GM23338 (cell line): ENCODE measurements at regions not wholly inside any gene's neighbourhood (a gene's known extent, or its start where the extent isn't known, plus 50 kb on each side); places are given as distances from the start of the nearest gene placed in this dataset.

Source experiments
- ATAC-seq: fragments of 200-7000 bp; cut with Tn5 transposase; 3 replicates; pipeline ENCODE4 v1.9.1; 2020
- DNase-seq: peaks from one replicate; pipeline ENCODE4 v3.0.0-alpha.2; 2015; ENCODE audit warnings: low spot score
- H2AFZ ChIP-seq: fragments of 200-600 bp; sonication (generic); 2 replicates; pipeline ENCODE4 v1.8.0; 2016; ENCODE audit warnings: antibody characterized with exemption, mild to moderate bottlenecking, moderate library complexity
- H3F3A ChIP-seq: fragments of 200-600 bp; sonication (generic); replicated peaks from 2 replicates; pipeline ENCODE4 v1.8.0; 2017; ENCODE audit warnings: antibody characterized with exemption, mixed run types, low read depth
- H3K27ac ChIP-seq: fragments of 200-600 bp; sonication (generic); 2 replicates; pipeline ENCODE4 v1.6.1; 2016; ENCODE audit warnings: low read depth
- H3K27me3 ChIP-seq: fragments of 200-600 bp; sonication (generic); 2 replicates; pipeline ENCODE4 v1.8.0; 2016; ENCODE audit warnings: mild to moderate bottlenecking, mixed run types, moderate library complexity; ENCODE audit not compliant: insufficient read depth
- H3K36me3 ChIP-seq: fragments of 200-600 bp; sonication (generic); 2 replicates; pipeline ENCODE4 v1.8.0; 2016; ENCODE audit warnings: mild to moderate bottlenecking; ENCODE audit not compliant: insufficient read depth
- H3K4me1 ChIP-seq: fragments of 200-600 bp; sonication (generic); 2 replicates; pipeline ENCODE4 v1.8.0; 2016; ENCODE audit warnings: mild to moderate bottlenecking, moderate library complexity; ENCODE audit not compliant: insufficient read depth
- H3K4me2 ChIP-seq: fragments of 200-600 bp; sonication (generic); 2 replicates; pipeline ENCODE4 v1.7.1; 2017; ENCODE audit warnings: mixed run types
- H3K4me3 ChIP-seq: fragments of 200-600 bp; sonication (generic); 2 replicates; pipeline ENCODE4 v1.6.1; 2016; ENCODE audit warnings: mixed run types
- H3K79me2 ChIP-seq: fragments of 200-600 bp; sonication (generic); replicated peaks from 2 replicates; pipeline ENCODE4 v1.8.0; 2017; ENCODE audit warnings: mild to moderate bottlenecking; ENCODE audit not compliant: insufficient read depth
- H3K9me2 ChIP-seq: fragments of 200-600 bp; sonication (generic); 2 replicates; pipeline ENCODE4 v1.8.0; 2017; ENCODE audit not compliant: insufficient read depth
- H4K20me1 ChIP-seq: fragments of 200-600 bp; sonication (generic); replicated peaks from 2 replicates; pipeline ENCODE4 v1.8.0; 2017; ENCODE audit warnings: mild to moderate bottlenecking; ENCODE audit not compliant: insufficient read depth
- H3K27ac Mint-ChIP-seq: 2 replicates; pipeline ENCODE4 v1.8.0; 2020; ENCODE audit warnings: inconsistent platforms, mild to moderate bottlenecking, moderate library complexity, mixed read lengths
- H3K27me3 Mint-ChIP-seq: 3 replicates; pipeline ENCODE4 v1.8.0; 2022; ENCODE audit warnings: low read depth, mild to moderate bottlenecking, moderate library complexity, mixed read lengths, inconsistent platforms; ENCODE audit not compliant: insufficient read depth, poor library complexity
- H3K36me3 Mint-ChIP-seq: 3 replicates; pipeline ENCODE4 v1.8.0; 2021; ENCODE audit warnings: low read depth, mild to moderate bottlenecking, inconsistent platforms, moderate library complexity, mixed read lengths
- H3K4me1 Mint-ChIP-seq: 3 replicates; pipeline ENCODE4 v1.8.0; 2020; ENCODE audit warnings: mild to moderate bottlenecking, inconsistent platforms, mixed read lengths
- H3K4me3 Mint-ChIP-seq: 3 replicates; pipeline ENCODE4 v1.8.0; 2021; ENCODE audit warnings: moderate library complexity, mild to moderate bottlenecking, inconsistent platforms, mixed read lengths
- H3K9me3 Mint-ChIP-seq: 3 replicates; pipeline ENCODE4 v1.8.0; 2020; ENCODE audit warnings: moderate library complexity, mild to moderate bottlenecking, inconsistent platforms, mixed read lengths
- ETS1 ChIP-seq: IDR thresholded peaks from 2 replicates; pipeline ENCODE4 v1.6.1; 2016; ENCODE audit warnings: antibody characterized with exemption
- JUNB ChIP-seq: IDR thresholded peaks from one replicate; pipeline ENCODE4 v1.6.1; 2016; ENCODE audit warnings: antibody characterized with exemption; ENCODE audit not compliant: unreplicated experiment
- NANOG ChIP-seq: IDR thresholded peaks from 2 replicates; pipeline ENCODE4 v1.6.1; 2016; ENCODE audit warnings: antibody characterized with exemption, borderline replicate concordance
- TF ChIP-seq, protein P1 (sequence below), 2 experiments: fragments of 200-600 bp in 1 of 2; sonication (generic) in 1 of 2; conservative IDR thresholded peaks; 2 replicates each; pipeline versions ENCODE4 v1.5.1 to v1.6.1; 2016 to 2017; ENCODE audit warnings: antibody characterized with exemption in 2 of 2, low read depth in 2 of 2, mild to moderate bottlenecking in 2 of 2, moderate library complexity in 1 of 2
- TF ChIP-seq, protein P2 (sequence below): fragments of 250-450 bp; sonication (Bioruptor Pico); IDR thresholded peaks from 2 replicates; pipeline ENCODE4 v1.5.0; 2020; ENCODE audit warnings: mild to moderate bottlenecking, moderate library complexity
- TF ChIP-seq, protein P3 (sequence below): IDR thresholded peaks from one replicate; pipeline ENCODE4 v1.6.1; 2018; ENCODE audit warnings: antibody characterized with exemption; ENCODE audit not compliant: unreplicated experiment

- DNase-seq (no peak), ATAC-seq (no peak)
- no peak overlapping the region for H3K27ac Mint-ChIP-seq
- no peak overlapping the region for H3K4me3 Mint-ChIP-seq
- Histone ChIP-seq H3K79me2 (no peaks in the 10 kb centered on the region), H3K36me3 (no peaks in the 10 kb centered on the region), H3K27ac (no peak overlapping the region), H3K27me3 (no peaks in the 10 kb centered on the region), H3K9me2 (no peaks in the 10 kb centered on the region), H3K4me3 (no peak overlapping the region), H3K4me1 (no peaks in the 10 kb centered on the region), H2AFZ (no peak overlapping the region), H3F3A (no peaks in the 10 kb centered on the region), H4K20me1 (no peaks in the 10 kb centered on the region), H3K4me2 (no peak overlapping the region)
- no peaks in the 10 kb centered on the region for H3K27me3 Mint-ChIP-seq
- H3K9me3 Mint-ChIP-seq, result peaks cover 5% of the 10 kb centered on the region; the same call in 2 of the 3 replicates
- H3K4me1 Mint-ChIP-seq, result no peaks in the 10 kb centered on the region
- no peak for TF ChIP-seq NANOG
- no peak for TF ChIP-seq JUNB
- TF ChIP-seq, protein P1, sequence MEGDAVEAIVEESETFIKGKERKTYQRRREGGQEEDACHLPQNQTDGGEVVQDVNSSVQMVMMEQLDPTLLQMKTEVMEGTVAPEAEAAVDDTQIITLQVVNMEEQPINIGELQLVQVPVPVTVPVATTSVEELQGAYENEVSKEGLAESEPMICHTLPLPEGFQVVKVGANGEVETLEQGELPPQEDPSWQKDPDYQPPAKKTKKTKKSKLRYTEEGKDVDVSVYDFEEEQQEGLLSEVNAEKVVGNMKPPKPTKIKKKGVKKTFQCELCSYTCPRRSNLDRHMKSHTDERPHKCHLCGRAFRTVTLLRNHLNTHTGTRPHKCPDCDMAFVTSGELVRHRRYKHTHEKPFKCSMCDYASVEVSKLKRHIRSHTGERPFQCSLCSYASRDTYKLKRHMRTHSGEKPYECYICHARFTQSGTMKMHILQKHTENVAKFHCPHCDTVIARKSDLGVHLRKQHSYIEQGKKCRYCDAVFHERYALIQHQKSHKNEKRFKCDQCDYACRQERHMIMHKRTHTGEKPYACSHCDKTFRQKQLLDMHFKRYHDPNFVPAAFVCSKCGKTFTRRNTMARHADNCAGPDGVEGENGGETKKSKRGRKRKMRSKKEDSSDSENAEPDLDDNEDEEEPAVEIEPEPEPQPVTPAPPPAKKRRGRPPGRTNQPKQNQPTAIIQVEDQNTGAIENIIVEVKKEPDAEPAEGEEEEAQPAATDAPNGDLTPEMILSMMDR (conservative IDR thresholded peaks at IDR 0.05; ENCODE audit: low read depth in 2 of 2), result no peak
- no peaks in the 10 kb centered on the region for H3K36me3 Mint-ChIP-seq
Measured at GRCh38 chrX:40424259-40424658, 156.5 kb upstream of the ATP6AP2 start.

GRCh38 chrX:40423299-40423698, 157.5 kb upstream of the ATP6AP2 start:
- no peak overlapping the region for H2AFZ ChIP-seq
- H3K9me2 ChIP-seq, result no peaks in the 10 kb centered on the region
- no peak overlapping the region for H3K27ac Mint-ChIP-seq
- no peaks in the 10 kb centered on the region for H3K4me1 Mint-ChIP-seq
- no peak overlapping the region for H3K4me2 ChIP-seq
- no peaks in the 10 kb centered on the region for H3K27me3 Mint-ChIP-seq
- DNase-seq, result no peak
- no peak overlapping the region for H3K4me3 ChIP-seq
- no peak overlapping the region for H3K4me3 Mint-ChIP-seq
- ATAC-seq, result no peak
- H3K4me1 ChIP-seq, result no peaks in the 10 kb centered on the region
- no peaks in the 10 kb centered on the region for H3K79me2 ChIP-seq
- H3K36me3 ChIP-seq, result no peaks in the 10 kb centered on the region
- H3K27me3 ChIP-seq, result no peaks in the 10 kb centered on the region
- no peaks in the 10 kb centered on the region for H3K36me3 Mint-ChIP-seq
- H4K20me1 ChIP-seq, result no peaks in the 10 kb centered on the region
- H3K27ac ChIP-seq, result no peak overlapping the region
- H3F3A ChIP-seq, result no peaks in the 10 kb centered on the region
- peaks cover 5% of the 10 kb centered on the region; the same call in 2 of the 3 replicates for H3K9me3 Mint-ChIP-seq
- TF ChIP-seq ETS1, result no peak
- TF ChIP-seq, protein P1 (conservative IDR thresholded peaks at IDR 0.05; ENCODE audit: low read depth in 2 of 2), result no peak
- TF ChIP-seq, protein P2, sequence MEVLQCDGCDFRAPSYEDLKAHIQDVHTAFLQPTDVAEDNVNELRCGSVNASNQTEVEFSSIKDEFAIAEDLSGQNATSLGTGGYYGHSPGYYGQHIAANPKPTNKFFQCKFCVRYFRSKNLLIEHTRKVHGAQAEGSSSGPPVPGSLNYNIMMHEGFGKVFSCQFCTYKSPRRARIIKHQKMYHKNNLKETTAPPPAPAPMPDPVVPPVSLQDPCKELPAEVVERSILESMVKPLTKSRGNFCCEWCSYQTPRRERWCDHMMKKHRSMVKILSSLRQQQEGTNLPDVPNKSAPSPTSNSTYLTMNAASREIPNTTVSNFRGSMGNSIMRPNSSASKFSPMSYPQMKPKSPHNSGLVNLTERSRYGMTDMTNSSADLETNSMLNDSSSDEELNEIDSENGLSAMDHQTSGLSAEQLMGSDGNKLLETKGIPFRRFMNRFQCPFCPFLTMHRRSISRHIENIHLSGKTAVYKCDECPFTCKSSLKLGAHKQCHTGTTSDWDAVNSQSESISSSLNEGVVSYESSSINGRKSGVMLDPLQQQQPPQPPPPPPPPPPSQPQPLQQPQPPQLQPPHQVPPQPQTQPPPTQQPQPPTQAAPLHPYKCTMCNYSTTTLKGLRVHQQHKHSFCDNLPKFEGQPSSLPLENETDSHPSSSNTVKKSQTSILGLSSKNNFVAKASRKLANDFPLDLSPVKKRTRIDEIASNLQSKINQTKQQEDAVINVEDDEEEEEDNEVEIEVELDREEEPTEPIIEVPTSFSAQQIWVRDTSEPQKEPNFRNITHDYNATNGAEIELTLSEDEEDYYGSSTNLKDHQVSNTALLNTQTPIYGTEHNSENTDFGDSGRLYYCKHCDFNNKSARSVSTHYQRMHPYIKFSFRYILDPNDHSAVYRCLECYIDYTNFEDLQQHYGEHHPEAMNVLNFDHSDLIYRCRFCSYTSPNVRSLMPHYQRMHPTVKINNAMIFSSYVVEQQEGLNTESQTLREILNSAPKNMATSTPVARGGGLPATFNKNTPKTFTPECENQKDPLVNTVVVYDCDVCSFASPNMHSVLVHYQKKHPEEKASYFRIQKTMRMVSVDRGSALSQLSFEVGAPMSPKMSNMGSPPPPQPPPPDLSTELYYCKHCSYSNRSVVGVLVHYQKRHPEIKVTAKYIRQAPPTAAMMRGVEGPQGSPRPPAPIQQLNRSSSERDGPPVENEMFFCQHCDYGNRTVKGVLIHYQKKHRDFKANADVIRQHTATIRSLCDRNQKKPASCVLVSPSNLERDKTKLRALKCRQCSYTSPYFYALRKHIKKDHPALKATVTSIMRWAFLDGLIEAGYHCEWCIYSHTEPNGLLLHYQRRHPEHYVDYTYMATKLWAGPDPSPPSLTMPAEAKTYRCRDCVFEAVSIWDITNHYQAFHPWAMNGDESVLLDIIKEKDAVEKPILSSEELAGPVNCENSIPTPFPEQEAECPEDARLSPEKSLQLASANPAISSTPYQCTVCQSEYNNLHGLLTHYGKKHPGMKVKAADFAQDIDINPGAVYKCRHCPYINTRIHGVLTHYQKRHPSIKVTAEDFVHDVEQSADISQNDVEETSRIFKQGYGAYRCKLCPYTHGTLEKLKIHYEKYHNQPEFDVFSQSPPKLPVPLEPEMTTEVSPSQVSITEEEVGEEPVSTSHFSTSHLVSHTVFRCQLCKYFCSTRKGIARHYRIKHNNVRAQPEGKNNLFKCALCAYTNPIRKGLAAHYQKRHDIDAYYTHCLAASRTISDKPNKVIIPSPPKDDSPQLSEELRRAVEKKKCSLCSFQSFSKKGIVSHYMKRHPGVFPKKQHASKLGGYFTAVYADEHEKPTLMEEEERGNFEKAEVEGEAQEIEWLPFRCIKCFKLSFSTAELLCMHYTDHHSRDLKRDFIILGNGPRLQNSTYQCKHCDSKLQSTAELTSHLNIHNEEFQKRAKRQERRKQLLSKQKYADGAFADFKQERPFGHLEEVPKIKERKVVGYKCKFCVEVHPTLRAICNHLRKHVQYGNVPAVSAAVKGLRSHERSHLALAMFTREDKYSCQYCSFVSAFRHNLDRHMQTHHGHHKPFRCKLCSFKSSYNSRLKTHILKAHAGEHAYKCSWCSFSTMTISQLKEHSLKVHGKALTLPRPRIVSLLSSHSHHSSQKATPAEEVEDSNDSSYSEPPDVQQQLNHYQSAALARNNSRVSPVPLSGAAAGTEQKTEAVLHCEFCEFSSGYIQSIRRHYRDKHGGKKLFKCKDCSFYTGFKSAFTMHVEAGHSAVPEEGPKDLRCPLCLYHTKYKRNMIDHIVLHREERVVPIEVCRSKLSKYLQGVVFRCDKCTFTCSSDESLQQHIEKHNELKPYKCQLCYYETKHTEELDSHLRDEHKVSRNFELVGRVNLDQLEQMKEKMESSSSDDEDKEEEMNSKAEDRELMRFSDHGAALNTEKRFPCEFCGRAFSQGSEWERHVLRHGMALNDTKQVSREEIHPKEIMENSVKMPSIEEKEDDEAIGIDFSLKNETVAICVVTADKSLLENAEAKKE (CRISPR knock-in tag), result no peak
- no peak for TF ChIP-seq JUNB
- no peak for TF ChIP-seq NANOG
- TF ChIP-seq, protein P3, sequence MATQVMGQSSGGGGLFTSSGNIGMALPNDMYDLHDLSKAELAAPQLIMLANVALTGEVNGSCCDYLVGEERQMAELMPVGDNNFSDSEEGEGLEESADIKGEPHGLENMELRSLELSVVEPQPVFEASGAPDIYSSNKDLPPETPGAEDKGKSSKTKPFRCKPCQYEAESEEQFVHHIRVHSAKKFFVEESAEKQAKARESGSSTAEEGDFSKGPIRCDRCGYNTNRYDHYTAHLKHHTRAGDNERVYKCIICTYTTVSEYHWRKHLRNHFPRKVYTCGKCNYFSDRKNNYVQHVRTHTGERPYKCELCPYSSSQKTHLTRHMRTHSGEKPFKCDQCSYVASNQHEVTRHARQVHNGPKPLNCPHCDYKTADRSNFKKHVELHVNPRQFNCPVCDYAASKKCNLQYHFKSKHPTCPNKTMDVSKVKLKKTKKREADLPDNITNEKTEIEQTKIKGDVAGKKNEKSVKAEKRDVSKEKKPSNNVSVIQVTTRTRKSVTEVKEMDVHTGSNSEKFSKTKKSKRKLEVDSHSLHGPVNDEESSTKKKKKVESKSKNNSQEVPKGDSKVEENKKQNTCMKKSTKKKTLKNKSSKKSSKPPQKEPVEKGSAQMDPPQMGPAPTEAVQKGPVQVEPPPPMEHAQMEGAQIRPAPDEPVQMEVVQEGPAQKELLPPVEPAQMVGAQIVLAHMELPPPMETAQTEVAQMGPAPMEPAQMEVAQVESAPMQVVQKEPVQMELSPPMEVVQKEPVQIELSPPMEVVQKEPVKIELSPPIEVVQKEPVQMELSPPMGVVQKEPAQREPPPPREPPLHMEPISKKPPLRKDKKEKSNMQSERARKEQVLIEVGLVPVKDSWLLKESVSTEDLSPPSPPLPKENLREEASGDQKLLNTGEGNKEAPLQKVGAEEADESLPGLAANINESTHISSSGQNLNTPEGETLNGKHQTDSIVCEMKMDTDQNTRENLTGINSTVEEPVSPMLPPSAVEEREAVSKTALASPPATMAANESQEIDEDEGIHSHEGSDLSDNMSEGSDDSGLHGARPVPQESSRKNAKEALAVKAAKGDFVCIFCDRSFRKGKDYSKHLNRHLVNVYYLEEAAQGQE, result no peak
